ENCODE measurements at regions not wholly inside any gene's neighbourhood (a gene's known extent, or its start where the extent isn't known, plus 50 kb on each side); places are given as distances from the start of the nearest gene placed in this dataset.

DNA sequence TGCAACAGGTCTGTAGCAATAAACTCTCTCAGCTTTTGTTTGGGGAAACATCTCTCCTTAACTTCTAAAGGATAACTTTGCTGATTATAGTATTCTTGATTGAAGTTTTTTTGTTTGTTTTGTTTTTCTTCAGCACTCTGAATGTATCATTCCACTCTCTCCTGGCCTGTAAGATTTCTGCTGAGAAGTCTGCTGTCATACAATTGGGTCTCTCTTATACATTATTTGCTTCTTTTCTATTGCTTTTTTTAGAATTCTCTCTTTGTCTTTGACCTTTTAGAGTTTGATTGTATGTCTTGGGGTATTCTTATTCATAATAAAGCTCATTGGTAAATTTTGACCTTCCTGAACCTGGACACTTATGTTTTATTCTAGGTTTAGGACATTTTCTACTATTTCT lies 386.3 kb downstream of the MRPL39 start:
- ATAC-seq (no peak), DNase-seq (no peak)
- Histone ChIP-seq H3K9me3 (peaks cover 0 to 32% of the 10 kb centered on the region in 2 donors), H3K27me3 (no peaks in the 10 kb centered on the region), H3K4me3 (no peak overlapping the region), H3K4me1 (no peaks in the 10 kb centered on the region), H3K27ac (no peak overlapping the region), H3K36me3 (no peaks in the 10 kb centered on the region)
- intact Hi-C loops (cut with DNase I) = no loop called here
- TF ChIP-seq, protein P1, sequence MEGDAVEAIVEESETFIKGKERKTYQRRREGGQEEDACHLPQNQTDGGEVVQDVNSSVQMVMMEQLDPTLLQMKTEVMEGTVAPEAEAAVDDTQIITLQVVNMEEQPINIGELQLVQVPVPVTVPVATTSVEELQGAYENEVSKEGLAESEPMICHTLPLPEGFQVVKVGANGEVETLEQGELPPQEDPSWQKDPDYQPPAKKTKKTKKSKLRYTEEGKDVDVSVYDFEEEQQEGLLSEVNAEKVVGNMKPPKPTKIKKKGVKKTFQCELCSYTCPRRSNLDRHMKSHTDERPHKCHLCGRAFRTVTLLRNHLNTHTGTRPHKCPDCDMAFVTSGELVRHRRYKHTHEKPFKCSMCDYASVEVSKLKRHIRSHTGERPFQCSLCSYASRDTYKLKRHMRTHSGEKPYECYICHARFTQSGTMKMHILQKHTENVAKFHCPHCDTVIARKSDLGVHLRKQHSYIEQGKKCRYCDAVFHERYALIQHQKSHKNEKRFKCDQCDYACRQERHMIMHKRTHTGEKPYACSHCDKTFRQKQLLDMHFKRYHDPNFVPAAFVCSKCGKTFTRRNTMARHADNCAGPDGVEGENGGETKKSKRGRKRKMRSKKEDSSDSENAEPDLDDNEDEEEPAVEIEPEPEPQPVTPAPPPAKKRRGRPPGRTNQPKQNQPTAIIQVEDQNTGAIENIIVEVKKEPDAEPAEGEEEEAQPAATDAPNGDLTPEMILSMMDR (IDR thresholded peaks at IDR 0.05) = no peak

DNA sequence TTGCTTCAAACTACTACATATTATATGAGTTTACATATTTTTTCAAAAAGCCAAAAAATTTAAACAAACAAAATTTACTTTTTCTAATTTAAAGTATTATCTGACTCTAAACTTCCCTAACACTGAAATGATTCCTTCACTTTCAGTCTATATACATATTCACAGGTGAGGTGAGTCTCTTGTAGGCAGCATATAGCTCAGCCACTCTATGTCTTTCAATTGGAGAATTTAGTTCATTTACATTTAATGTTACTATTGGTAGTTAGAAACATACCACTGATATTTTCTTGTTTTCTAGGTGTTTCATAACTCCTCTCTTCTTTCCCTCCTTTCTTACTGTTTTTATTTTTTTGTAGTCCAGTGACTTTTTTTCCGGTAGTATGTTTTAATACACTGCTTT lies 387.1 kb downstream of the MRPL39 start:
- no peak for DNase-seq
- TF ChIP-seq, protein P1 (IDR thresholded peaks at IDR 0.05) = no peak
- H3K9me3 ChIP-seq = peaks cover 0 to 32% of the 10 kb centered on the region in 2 donors
- H3K4me1 ChIP-seq = no peaks in the 10 kb centered on the region
- ATAC-seq = no peak
- H3K4me3 ChIP-seq = no peak overlapping the region
- H3K27ac ChIP-seq = no peak overlapping the region
- no peaks in the 10 kb centered on the region for H3K27me3 ChIP-seq
- H3K36me3 ChIP-seq = no peaks in the 10 kb centered on the region
- intact Hi-C loops (cut with DNase I) = no loop called here

DNA sequence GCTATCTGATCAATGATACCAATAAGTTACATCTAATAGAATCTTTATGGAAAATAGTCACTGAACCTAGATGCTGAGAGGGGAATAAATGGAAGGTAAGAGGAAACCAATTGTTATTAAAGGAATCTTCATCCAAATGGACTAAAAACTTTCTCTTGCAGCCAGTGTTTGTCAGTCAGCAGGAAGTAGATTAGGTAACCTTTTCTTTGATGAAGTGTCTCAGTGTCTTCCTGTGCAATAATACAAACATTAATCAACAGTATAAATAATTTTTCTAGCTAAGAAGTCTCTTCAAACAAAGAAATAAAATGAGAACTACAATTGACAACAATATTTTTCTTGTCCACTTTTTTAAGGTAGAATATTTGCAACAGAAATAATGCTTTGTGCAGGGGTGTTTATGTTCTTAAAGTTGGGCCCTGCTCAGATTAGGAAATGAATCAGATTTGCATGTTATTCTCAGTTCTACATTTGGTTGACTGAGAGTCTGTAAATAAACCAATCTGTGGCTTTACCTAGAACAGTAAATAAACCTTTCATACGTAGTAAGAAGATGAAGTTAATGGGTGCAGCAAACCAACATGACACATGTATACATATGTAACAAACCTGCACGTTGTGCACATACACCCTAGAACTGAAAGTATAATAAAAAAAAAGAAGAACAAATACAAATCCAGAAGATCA lies 391.4 kb downstream of the MRPL39 start:
- Histone ChIP-seq H3K4me3 (no peak overlapping the region), H3K27me3 (no peaks in the 10 kb centered on the region), H3K4me1 (no peaks in the 10 kb centered on the region), H3K9me3 (peaks cover 0 to 14% of the 10 kb centered on the region in 2 donors), H3K27ac (no peak overlapping the region), H3K36me3 (no peaks in the 10 kb centered on the region)
- ATAC-seq (no peak), DNase-seq (no peak)
- intact Hi-C loops (cut with DNase I) = no loop called here
- TF ChIP-seq, protein P1 (IDR thresholded peaks at IDR 0.05) = no peak

DNA sequence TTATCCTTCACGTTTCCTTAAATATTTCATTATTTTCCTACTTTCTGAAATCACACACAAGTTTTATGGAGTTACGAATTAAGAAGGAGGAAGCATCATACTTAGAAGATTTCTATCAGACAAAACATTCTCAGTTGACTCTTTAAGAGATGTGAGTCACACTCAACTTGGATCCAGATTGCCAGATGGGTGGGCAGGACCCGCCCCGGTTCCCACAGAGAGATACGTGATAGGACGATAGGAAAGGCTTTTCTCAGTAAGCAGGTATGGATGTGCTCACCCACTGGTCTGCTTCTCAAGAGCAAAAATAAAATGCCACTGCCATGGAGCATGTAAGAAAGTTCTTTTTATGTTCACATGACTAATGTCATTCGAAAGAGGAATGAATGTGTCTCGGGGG lies 392.6 kb downstream of the MRPL39 start:
- intact Hi-C loops (cut with DNase I) = no loop called here
- DNase-seq (no peak), ATAC-seq (no peak)
- Histone ChIP-seq H3K9me3 (peaks cover 0 to 4% of the 10 kb centered on the region in 2 donors), H3K27ac (no peak overlapping the region), H3K36me3 (no peaks in the 10 kb centered on the region), H3K4me1 (no peaks in the 10 kb centered on the region), H3K4me3 (no peak overlapping the region), H3K27me3 (no peaks in the 10 kb centered on the region)
- TF ChIP-seq, protein P1 (IDR thresholded peaks at IDR 0.05) = no peak

DNA sequence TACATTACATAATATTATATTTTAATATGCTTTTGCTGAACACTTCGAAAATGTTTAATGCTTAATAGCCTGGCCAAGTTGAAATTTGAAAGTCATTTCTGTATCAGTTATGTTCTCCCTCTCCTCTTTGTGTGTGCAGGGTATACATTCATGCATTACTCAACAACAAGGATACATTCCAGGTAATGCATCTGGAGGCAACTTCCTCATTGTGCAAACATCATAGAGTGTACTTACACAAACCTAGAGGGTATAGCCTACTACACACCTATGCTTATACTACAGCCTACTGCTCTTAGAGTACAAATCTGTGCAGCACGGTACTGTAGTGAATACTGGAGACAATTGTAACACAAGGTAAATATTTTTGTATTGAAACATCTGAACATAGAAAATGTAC lies 407.3 kb downstream of the MRPL39 start:
- intact Hi-C loops (cut with DNase I) = no loop called here
- no peaks in the 10 kb centered on the region for H3K27me3 ChIP-seq
- H3K36me3 ChIP-seq = no peaks in the 10 kb centered on the region
- no peak overlapping the region for H3K27ac ChIP-seq
- TF ChIP-seq, protein P1 (IDR thresholded peaks at IDR 0.05) = no peak
- no peaks in the 10 kb centered on the region for H3K4me1 ChIP-seq
- DNase-seq = no peak
- H3K4me3 ChIP-seq = no peak overlapping the region
- ATAC-seq = no peak
- H3K9me3 ChIP-seq = peaks cover 0 to 4% of the 10 kb centered on the region in 2 donors
